H1 (cell line): ENCODE measurements at regions not wholly inside any gene's neighbourhood (a gene's known extent, or its start where the extent isn't known, plus 50 kb on each side); places are given as distances from the start of the nearest gene placed in this dataset.

Experiments
- CTCF ChIP-seq, 3 experiments: IDR thresholded peaks; 1 replicate in 2 of 3; 2 replicates in 1 of 3; pipeline versions ENCODE4 v1.5.1 to v1.6.1; 2011; ENCODE audit warnings: low read length in 3 of 3, mild to moderate bottlenecking in 3 of 3, inconsistent platforms in 2 of 3, low read depth in 1 of 3, moderate library complexity in 1 of 3; ENCODE audit not compliant: insufficient read depth in 1 of 3; ENCODE audit errors: control extremely low read depth in 1 of 3
- NRF1 ChIP-seq: IDR thresholded peaks from 2 replicates; pipeline ENCODE4 v1.6.1; 2011; ENCODE audit warnings: mild to moderate bottlenecking, low read depth, low read length, improper control_type of control experiment
- TEAD4 ChIP-seq: IDR thresholded peaks from 2 replicates; pipeline ENCODE4 v1.6.1; 2012; ENCODE audit warnings: low read depth, low read length, inconsistent platforms, mixed read lengths
- ZNF274 ChIP-seq: IDR thresholded peaks from 2 replicates; pipeline ENCODE4 v1.7.0; 2012; ENCODE audit warnings: low read length, borderline replicate concordance; ENCODE audit errors: extremely low read depth

GRCh38 chr3:82423268-82424030 lies 662.0 kb upstream of the GBE1 start:
- no peak for TF ChIP-seq NRF1
- TF ChIP-seq TEAD4, result no peak
- no peak for TF ChIP-seq CTCF (IDR thresholded peaks at IDR 0.05; ENCODE audit: control extremely low read depth in 1 of 3, insufficient read depth in 1 of 3, low read depth in 1 of 3, low read length in 3 of 3)
- no peak for TF ChIP-seq ZNF274
